RWPE2 (cell line): ENCODE measurements at regions not wholly inside any gene's neighbourhood (a gene's known extent, or its start where the extent isn't known, plus 50 kb on each side); places are given as distances from the start of the nearest gene placed in this dataset.

ENCODE experiments used
- ATAC-seq: fragments of 200-7000 bp; cut with Tn5 transposase; 3 replicates; pipeline ENCODE4 v1.9.1; 2021; ENCODE audit warnings: low read depth
- DNase-seq: peaks from one replicate; pipeline ENCODE4 v3.0.0-alpha.2; 2020; ENCODE audit warnings: low spot score
- H3K27ac ChIP-seq: fragments of 450-650 bp; 2 replicates; pipeline ENCODE4 v1.5.1; 2017; ENCODE audit warnings: mild to moderate bottlenecking; ENCODE audit not compliant: poor library complexity, severe bottlenecking
- H3K27me3 ChIP-seq: fragments of 250-450 bp; sonication (Bioruptor Pico); 2 replicates; pipeline ENCODE4 v1.5.1; 2021; ENCODE audit warnings: mild to moderate bottlenecking, moderate library complexity; ENCODE audit not compliant: insufficient read depth, poor library complexity, severe bottlenecking
- H3K36me3 ChIP-seq: fragments of 250-450 bp; sonication (Bioruptor Pico); 2 replicates; pipeline ENCODE4 v1.5.1; 2020; ENCODE audit warnings: low read depth, mild to moderate bottlenecking, moderate library complexity
- H3K4me1 ChIP-seq: fragments of 250-450 bp; sonication (Bioruptor Pico); 2 replicates; pipeline ENCODE4 v1.5.1; 2021; ENCODE audit warnings: mild to moderate bottlenecking, moderate library complexity; ENCODE audit not compliant: insufficient read depth, poor library complexity, severe bottlenecking
- H3K4me3 ChIP-seq: fragments of 250-450 bp; sonication (Bioruptor Pico); 2 replicates; pipeline ENCODE4 v1.5.1; 2021; ENCODE audit warnings: mild to moderate bottlenecking, moderate library complexity; ENCODE audit not compliant: severe bottlenecking
- H3K9me3 ChIP-seq: fragments of 250-450 bp; sonication (Bioruptor Pico); 2 replicates; pipeline ENCODE4 v1.5.1; 2021; ENCODE audit warnings: mild to moderate bottlenecking, moderate library complexity; ENCODE audit not compliant: severe bottlenecking
- CTCF ChIP-seq: fragments of 450-650 bp; IDR thresholded peaks from one replicate; pipeline ENCODE4 v1.5.1; 2017; ENCODE audit warnings: mild to moderate bottlenecking, moderate library complexity; ENCODE audit not compliant: poor library complexity, severe bottlenecking

DNA sequence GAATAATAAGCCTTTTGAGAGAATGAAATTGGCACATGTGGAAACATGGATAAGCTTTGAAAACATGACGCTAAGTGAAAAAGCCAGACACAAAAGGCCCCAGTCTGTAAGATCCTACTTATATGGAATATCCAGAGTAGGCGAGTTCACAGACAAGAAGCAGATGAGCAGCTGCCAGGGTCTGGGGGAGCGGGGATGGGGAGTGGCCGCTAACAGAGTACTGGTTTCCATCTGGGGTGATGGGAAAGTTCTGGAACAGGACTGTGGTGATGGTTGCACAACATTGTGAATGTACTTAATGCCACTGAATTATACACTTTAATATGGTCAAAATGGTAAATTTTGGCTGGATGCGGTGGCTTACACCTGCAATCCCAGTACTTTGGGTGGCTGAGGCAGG lies 126.5 kb downstream of the SPATA19 start:
- TF ChIP-seq CTCF = no peak
- DNase-seq (no peak), ATAC-seq (no peak)
- H3K4me3 ChIP-seq = no peak overlapping the region
- no peak overlapping the region for H3K27ac ChIP-seq
- H3K27me3 ChIP-seq = no peaks in the 10 kb centered on the region
- H3K4me1 ChIP-seq = no peaks in the 10 kb centered on the region
- H3K9me3 ChIP-seq = no peaks in the 10 kb centered on the region
- H3K36me3 ChIP-seq = no peaks in the 10 kb centered on the region

DNA sequence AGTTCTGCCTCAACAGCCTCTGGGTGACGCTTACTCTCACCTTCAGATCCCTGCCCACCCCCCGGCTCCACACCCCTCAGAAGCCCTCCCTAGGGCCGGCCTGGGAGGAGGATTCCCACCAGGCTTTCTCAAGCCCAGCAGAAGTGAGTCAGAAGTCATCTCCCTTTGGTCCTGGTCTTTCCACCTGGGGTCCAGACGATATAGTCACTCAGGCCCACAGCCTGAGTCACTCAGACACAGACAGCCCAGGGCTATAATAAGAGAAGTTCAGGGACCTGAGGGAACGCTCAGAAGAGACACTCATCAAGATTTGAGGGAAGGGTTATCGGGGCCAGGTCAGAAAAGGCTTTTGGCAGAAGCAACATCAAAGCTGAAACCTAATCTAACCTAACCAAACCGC lies 127.1 kb downstream of the SPATA19 start:
- no peak for ATAC-seq
- no peaks in the 10 kb centered on the region for H3K9me3 ChIP-seq
- no peak for TF ChIP-seq CTCF

DNA sequence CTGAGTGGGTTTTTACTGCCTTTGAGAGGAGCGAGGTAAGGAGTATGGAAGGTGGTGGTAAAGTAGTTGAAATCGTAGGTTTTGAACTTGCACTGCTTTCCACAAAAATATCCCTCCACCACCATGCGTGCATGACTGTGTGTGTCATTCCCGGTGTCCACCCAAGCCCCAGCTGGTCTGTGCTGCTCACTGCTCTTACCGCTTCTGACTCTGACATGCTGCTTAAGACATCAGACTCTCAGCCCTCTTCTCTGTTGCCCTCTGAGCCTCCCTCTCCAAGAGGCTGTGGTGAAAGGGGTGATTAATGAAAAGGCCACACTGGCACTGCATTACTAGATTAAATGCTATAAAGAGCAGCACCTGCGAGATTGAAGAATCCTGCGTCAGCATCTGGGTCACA lies 128.7 kb downstream of the SPATA19 start:
- ATAC-seq (no peak), DNase-seq (no peak)
- H3K27ac ChIP-seq = no peak overlapping the region
- H3K9me3 ChIP-seq = no peaks in the 10 kb centered on the region
- no peaks in the 10 kb centered on the region for H3K36me3 ChIP-seq
- no peaks in the 10 kb centered on the region for H3K27me3 ChIP-seq
- H3K4me1 ChIP-seq = no peaks in the 10 kb centered on the region
- no peak overlapping the region for H3K4me3 ChIP-seq
- TF ChIP-seq CTCF = no peak

More for the DNA sequence above, 127.1 kb downstream of the SPATA19 start:
- Histone ChIP-seq H3K4me3 (no peak overlapping the region), H3K36me3 (no peaks in the 10 kb centered on the region), H3K27ac (no peak overlapping the region), H3K27me3 (no peaks in the 10 kb centered on the region), H3K4me1 (no peaks in the 10 kb centered on the region)
- DNase-seq = no peak

DNA sequence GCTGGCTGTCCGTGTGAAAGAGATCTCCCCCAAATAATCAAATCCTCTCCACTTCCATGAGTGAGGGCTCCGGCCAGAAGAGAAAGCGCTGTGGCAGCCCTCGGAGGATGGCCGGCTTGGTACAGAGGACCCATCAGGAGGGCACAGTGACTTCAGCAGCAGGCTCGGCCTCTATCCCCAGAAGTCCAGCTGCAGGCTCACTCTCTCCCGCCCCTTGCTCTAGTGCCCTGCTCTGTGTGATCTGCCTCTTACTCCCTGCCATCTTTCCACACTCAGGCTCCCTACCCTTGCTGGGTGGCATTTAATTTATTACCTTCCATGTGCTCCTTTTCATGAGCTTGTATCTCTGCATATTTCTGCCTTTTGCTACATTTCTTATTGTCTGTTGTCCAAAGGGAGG lies 129.7 kb downstream of the SPATA19 start:
- DNase-seq (no peak), ATAC-seq (no peak)
- H3K4me1 ChIP-seq = no peaks in the 10 kb centered on the region
- H3K27ac ChIP-seq = no peak overlapping the region
- H3K4me3 ChIP-seq = no peak overlapping the region
- TF ChIP-seq CTCF = no peak
- no peaks in the 10 kb centered on the region for H3K9me3 ChIP-seq
- H3K27me3 ChIP-seq = no peaks in the 10 kb centered on the region
- H3K36me3 ChIP-seq = no peaks in the 10 kb centered on the region

DNA sequence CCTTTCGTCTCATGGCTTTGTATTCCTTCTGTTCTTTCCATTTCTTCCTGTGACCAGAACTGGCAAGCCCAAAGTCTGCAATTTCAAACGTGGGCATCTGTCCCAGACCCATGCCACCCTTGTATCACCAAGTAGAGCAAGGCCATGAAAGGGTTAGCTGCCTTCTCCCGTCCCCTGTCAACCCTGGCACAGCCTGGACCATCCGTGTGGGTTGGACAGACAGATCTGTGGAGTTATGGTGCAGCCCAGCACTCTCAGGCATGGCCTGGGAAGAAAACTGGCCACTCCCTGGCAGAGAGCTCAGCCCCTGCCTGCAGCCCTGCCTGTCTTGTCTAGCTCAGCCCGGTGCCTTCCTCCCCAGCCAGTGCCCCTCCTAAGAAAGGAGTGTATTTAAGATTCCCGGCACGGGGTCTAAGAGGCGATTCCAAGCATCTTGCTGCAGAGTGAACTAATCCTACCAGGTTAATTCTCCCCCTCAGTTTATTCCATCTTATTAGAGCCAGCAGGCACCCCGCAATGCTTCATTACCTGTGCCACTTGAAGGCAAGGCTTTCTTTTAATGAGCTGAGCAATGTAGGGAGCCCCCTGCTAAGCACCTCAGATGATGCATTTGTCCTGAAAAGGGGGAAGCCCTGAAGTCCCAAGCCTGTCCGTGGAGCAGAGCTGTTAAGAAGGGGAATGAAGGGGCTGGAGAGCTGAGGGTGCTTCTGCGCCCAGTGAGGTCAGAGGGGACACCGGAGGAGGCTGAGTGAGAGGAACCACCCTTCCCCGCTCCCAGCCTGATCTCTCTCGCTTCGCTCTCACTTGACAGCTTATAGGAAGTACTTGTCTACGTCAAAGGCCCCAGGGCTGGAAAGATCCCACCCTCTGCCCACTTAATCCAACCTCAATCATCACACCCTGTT lies 130.6 kb downstream of the SPATA19 start:
- DNase-seq = no peak
- Histone ChIP-seq H3K4me1 (no peaks in the 10 kb centered on the region), H3K9me3 (no peaks in the 10 kb centered on the region), H3K36me3 (no peaks in the 10 kb centered on the region), H3K27me3 (no peaks in the 10 kb centered on the region), H3K4me3 (no peak overlapping the region), H3K27ac (no peak overlapping the region)
- ATAC-seq = no peak
- TF ChIP-seq CTCF = no peak
